ENCODE measurements at regions not wholly inside any gene's neighbourhood (a gene's known extent, or its start where the extent isn't known, plus 50 kb on each side); places are given as distances from the start of the nearest gene placed in this dataset.

GRCh38 chr3:162218479-162218878 is 721.9 kb downstream of the OTOL1 start:
- Histone ChIP-seq H3K4me3 (ENCODE audit: low read depth, low read length) (no peak overlapping the region), H3K9me3 (ENCODE audit: control insufficient read depth, insufficient read depth, low read depth, low read length) (no peaks in the 10 kb centered on the region), H3K27ac (ENCODE audit: extremely low read depth, low read depth, low read length) (no peak overlapping the region), H3K4me1 (ENCODE audit: control insufficient read depth, insufficient read depth, low read length) (no peaks in the 10 kb centered on the region), H3K36me3 (ENCODE audit: control insufficient read depth in 2 of 2, insufficient read depth in 1 of 2, low read length in 2 of 2) (no peaks in the 10 kb centered on the region)
- POLR2A ChIA-PET = no interaction called here
- TF ChIP-seq ZNF777 (tag by site-specific recombination; IDR thresholded peaks at IDR 0.05; ENCODE audit: borderline replicate concordance) (no peak), ZNF624 (tag by site-specific recombination; IDR thresholded peaks at IDR 0.05) (no peak), ZNF394 (tag by site-specific recombination; IDR thresholded peaks at IDR 0.05; ENCODE audit: borderline replicate concordance) (no peak), ZNF664 (tag by site-specific recombination; IDR thresholded peaks at IDR 0.05) (no peak), ZNF274 (IDR thresholded peaks at IDR 0.05; ENCODE audit: low read length) (no peak), ZNF274 (tag by site-specific recombination; IDR thresholded peaks at IDR 0.05; ENCODE audit: borderline replicate concordance) (no peak), PRDM2 (tag by site-specific recombination; IDR thresholded peaks at IDR 0.05; ENCODE audit: borderline replicate concordance) (no peak), ZNF2 (tag by site-specific recombination; IDR thresholded peaks at IDR 0.05) (no peak), ZNF335 (tag by site-specific recombination; conservative IDR thresholded peaks at IDR 0.05) (no peak), SETDB1 (IDR thresholded peaks at IDR 0.05; ENCODE audit: insufficient read length, low read length) (no peak), ZNF514 (tag by site-specific recombination; IDR thresholded peaks at IDR 0.05) (no peak)
- TF ChIP-seq, protein P1, sequence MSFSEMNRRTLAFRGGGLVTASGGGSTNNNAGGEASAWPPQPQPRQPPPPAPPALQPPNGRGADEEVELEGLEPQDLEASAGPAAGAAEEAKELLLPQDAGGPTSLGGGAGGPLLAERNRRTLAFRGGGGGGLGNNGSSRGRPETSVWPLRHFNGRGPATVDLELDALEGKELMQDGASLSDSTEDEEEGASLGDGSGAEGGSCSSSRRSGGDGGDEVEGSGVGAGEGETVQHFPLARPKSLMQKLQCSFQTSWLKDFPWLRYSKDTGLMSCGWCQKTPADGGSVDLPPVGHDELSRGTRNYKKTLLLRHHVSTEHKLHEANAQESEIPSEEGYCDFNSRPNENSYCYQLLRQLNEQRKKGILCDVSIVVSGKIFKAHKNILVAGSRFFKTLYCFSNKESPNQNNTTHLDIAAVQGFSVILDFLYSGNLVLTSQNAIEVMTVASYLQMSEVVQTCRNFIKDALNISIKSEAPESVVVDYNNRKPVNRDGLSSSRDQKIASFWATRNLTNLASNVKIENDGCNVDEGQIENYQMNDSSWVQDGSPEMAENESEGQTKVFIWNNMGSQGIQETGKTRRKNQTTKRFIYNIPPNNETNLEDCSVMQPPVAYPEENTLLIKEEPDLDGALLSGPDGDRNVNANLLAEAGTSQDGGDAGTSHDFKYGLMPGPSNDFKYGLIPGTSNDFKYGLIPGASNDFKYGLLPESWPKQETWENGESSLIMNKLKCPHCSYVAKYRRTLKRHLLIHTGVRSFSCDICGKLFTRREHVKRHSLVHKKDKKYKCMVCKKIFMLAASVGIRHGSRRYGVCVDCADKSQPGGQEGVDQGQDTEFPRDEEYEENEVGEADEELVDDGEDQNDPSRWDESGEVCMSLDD (tag by site-specific recombination; IDR thresholded peaks at IDR 0.05) = no peak
- CTCF ChIA-PET = interaction anchor here (1.0 kb wide), 1 partner anchor 8 kb away, joined by 3 read pairs; no protein-coding TSS in a partner anchor

DNA sequence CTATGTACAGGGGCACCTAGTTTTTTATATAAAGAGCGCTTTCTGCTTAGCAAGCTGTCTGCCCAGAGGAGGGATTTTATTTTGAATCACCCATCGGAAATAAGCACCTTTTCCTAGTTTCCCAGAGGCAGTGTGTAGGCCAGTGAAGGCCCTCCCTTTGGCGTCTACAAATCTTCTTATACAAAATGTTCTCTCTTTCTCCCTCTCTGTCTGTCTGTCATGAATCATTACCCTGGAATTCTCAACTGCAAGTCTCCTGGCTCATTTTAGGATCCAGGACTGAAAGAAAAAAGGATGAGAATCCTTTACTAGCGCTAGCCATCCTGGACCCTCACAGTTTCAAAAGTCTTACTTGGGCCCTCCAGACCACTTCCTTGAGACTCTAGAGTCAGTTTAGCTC is 728.1 kb downstream of the OTOL1 start:
- Histone ChIP-seq H3K36me3 (ENCODE audit: control insufficient read depth in 2 of 2, insufficient read depth in 1 of 2, low read length in 2 of 2) (no peaks in the 10 kb centered on the region), H3K27ac (ENCODE audit: extremely low read depth, low read depth, low read length) (no peak overlapping the region), H3K4me3 (ENCODE audit: low read depth, low read length) (no peak overlapping the region), H3K4me1 (ENCODE audit: control insufficient read depth, insufficient read depth, low read length) (no peaks in the 10 kb centered on the region), H3K9me3 (ENCODE audit: control insufficient read depth, insufficient read depth, low read depth, low read length) (no peaks in the 10 kb centered on the region)
- POLR2A ChIA-PET = no interaction called here
- CTCF ChIA-PET = no interaction called here
- TF ChIP-seq ZNF510 (tag by site-specific recombination; IDR thresholded peaks at IDR 0.05; ENCODE audit: insufficient replicate concordance) (no peak), ZNF701 (tag by site-specific recombination; IDR thresholded peaks at IDR 0.05) (no peak), ZNF560 (tag by site-specific recombination; IDR thresholded peaks at IDR 0.05; ENCODE audit: borderline replicate concordance) (no peak), KLF10 (tag by site-specific recombination; IDR thresholded peaks at IDR 0.05) (no peak), ZFP3 (tag by site-specific recombination; IDR thresholded peaks at IDR 0.05; ENCODE audit: low read depth) (no peak), ZFP37 (tag by site-specific recombination; IDR thresholded peaks at IDR 0.05) (no peak), ZNF514 (tag by site-specific recombination; IDR thresholded peaks at IDR 0.05) (no peak), ZNF404 (tag by site-specific recombination; IDR thresholded peaks at IDR 0.05) (no peak), ZNF214 (tag by site-specific recombination; IDR thresholded peaks at IDR 0.05; ENCODE audit: borderline replicate concordance) (no peak), ZNF776 (tag by site-specific recombination; IDR thresholded peaks at IDR 0.05; ENCODE audit: borderline replicate concordance) (no peak), ZNF654 (tag by site-specific recombination; IDR thresholded peaks at IDR 0.05; ENCODE audit: low read depth) (no peak), ZSCAN30 (tag by site-specific recombination; IDR thresholded peaks at IDR 0.05) (no peak), SCRT2 (tag by site-specific recombination; IDR thresholded peaks at IDR 0.05) (no peak), ZNF423 (tag by site-specific recombination; IDR thresholded peaks at IDR 0.05) (no peak)
- TF ChIP-seq, protein P2, sequence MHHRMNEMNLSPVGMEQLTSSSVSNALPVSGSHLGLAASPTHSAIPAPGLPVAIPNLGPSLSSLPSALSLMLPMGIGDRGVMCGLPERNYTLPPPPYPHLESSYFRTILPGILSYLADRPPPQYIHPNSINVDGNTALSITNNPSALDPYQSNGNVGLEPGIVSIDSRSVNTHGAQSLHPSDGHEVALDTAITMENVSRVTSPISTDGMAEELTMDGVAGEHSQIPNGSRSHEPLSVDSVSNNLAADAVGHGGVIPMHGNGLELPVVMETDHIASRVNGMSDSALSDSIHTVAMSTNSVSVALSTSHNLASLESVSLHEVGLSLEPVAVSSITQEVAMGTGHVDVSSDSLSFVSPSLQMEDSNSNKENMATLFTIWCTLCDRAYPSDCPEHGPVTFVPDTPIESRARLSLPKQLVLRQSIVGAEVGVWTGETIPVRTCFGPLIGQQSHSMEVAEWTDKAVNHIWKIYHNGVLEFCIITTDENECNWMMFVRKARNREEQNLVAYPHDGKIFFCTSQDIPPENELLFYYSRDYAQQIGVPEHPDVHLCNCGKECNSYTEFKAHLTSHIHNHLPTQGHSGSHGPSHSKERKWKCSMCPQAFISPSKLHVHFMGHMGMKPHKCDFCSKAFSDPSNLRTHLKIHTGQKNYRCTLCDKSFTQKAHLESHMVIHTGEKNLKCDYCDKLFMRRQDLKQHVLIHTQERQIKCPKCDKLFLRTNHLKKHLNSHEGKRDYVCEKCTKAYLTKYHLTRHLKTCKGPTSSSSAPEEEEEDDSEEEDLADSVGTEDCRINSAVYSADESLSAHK (tag by site-specific recombination; IDR thresholded peaks at IDR 0.05) = no peak
